H1 (cell line): ENCODE measurements at regions not wholly inside any gene's neighbourhood (a gene's known extent, or its start where the extent isn't known, plus 50 kb on each side); places are given as distances from the start of the nearest gene placed in this dataset.

ENCODE experiments used
- CTCF ChIA-PET: fragments of 300-600 bp; sonication (Branson Sonifier 250); formaldehyde crosslinking; loops from one replicate; lab custom pipeline; 2021; ENCODE audit not compliant: partially characterized antibody; lab: Charles Lee
- POLR2A ChIA-PET: fragments of 300-600 bp; sonication (Branson Sonifier 250); formaldehyde crosslinking; loops from one replicate; lab custom pipeline; 2021; ENCODE audit warnings: inconsistent platforms; ENCODE audit not compliant: partially characterized antibody; lab: Charles Lee
- DNase-seq, 2 experiments: peaks; one replicate each; pipeline versions ENCODE4 v3.0.0 to v3.0.0-alpha.2; 2010 to 2022; ENCODE audit warnings: low spot score in 2 of 2, low read depth in 1 of 2, mixed read lengths in 1 of 2
- FAIRE-seq: peaks from 2 replicates; lab custom pipeline; 2011; peaks lifted over from hg19 to GRCh38; lab: Jason Lieb, UNC
- H2AFZ ChIP-seq: 2 replicates; pipeline ENCODE4 v1.8.1; 2012; ENCODE audit warnings: low read length, inconsistent platforms
- H2AK5ac ChIP-seq: 2 replicates; pipeline ENCODE4 v1.6.1; 2013; ENCODE audit warnings: low read depth, low read length
- H2BK120ac ChIP-seq: replicated peaks from 2 replicates; pipeline ENCODE3; 2013; ENCODE audit warnings: low read depth, low read length, inconsistent platforms
- H2BK12ac ChIP-seq: 2 replicates; pipeline ENCODE4 v1.6.1; 2013; ENCODE audit warnings: low read depth, low read length
- H2BK15ac ChIP-seq: 2 replicates; pipeline ENCODE4 v1.6.1; 2013; ENCODE audit warnings: low read length
- H2BK20ac ChIP-seq: 2 replicates; pipeline ENCODE4 v1.6.1; 2013; ENCODE audit warnings: low read length
- H2BK5ac ChIP-seq: 2 replicates; pipeline ENCODE4 v1.6.1; 2013; ENCODE audit warnings: low read depth, low read length
- H3K14ac ChIP-seq: 2 replicates; pipeline ENCODE4 v1.6.1; 2013; ENCODE audit warnings: inconsistent platforms; ENCODE audit not compliant: insufficient read length
- H3K18ac ChIP-seq: 2 replicates; pipeline ENCODE4 v1.6.1; 2013; ENCODE audit warnings: low read length; ENCODE audit errors: extremely low read depth
- H3K23ac ChIP-seq: 2 replicates; pipeline ENCODE4 v1.6.1; 2013; ENCODE audit warnings: inconsistent platforms; ENCODE audit not compliant: insufficient read length
- H3K23me2 ChIP-seq: 2 replicates; pipeline ENCODE4 v1.6.1; 2013; ENCODE audit warnings: low read depth, low read length
- H3K27ac ChIP-seq: 2 replicates; pipeline ENCODE4 v1.6.1; 2011; ENCODE audit warnings: low read depth, low read length, inconsistent platforms
- H3K27me3 ChIP-seq, 4 experiments: replicated peaks in 1 of 4; 1 replicate in 1 of 4; 2 replicates in 3 of 4; pipeline versions ENCODE4 v1.6.1 to v1.8.1; 2011 to 2013; ENCODE audit warnings: low read length in 3 of 4, mild to moderate bottlenecking in 3 of 4, inconsistent platforms in 2 of 4, mixed read lengths in 2 of 4, moderate library complexity in 1 of 4; ENCODE audit not compliant: control insufficient read depth in 3 of 4, insufficient read depth in 3 of 4; ENCODE audit errors: extremely low read depth in 1 of 4
- H3K36me3 ChIP-seq, 4 experiments: 2 replicates each; pipeline versions ENCODE4 v1.6.1 to v1.8.1; 2011 to 2013; ENCODE audit warnings: mild to moderate bottlenecking in 4 of 4, low read length in 3 of 4, moderate library complexity in 2 of 4, control low read depth in 1 of 4, inconsistent platforms in 1 of 4; ENCODE audit not compliant: insufficient read depth in 4 of 4, control insufficient read depth in 2 of 4
- H3K4ac ChIP-seq: replicated peaks from 2 replicates; pipeline ENCODE3; 2013; ENCODE audit warnings: low read length, low read depth, mixed read lengths, inconsistent platforms; ENCODE audit not compliant: insufficient read length
- H3K4me1 ChIP-seq, 4 experiments: replicated peaks in 1 of 4; 1 replicate in 1 of 4; 2 replicates in 3 of 4; pipeline versions ENCODE4 v1.6.1 to v1.8.1; 2011 to 2013; ENCODE audit warnings: low read length in 3 of 4, inconsistent platforms in 2 of 4, mixed read lengths in 1 of 4; ENCODE audit not compliant: insufficient read depth in 4 of 4, control insufficient read depth in 3 of 4
- H3K4me2 ChIP-seq, 2 experiments: 2 replicates each; pipeline versions ENCODE4 v1.6.1 to v1.8.1; 2011 to 2013; ENCODE audit warnings: low read depth in 2 of 2, low read length in 2 of 2, control low read depth in 1 of 2, inconsistent platforms in 1 of 2, mild to moderate bottlenecking in 1 of 2; ENCODE audit not compliant: insufficient read depth in 1 of 2
- H3K4me3 ChIP-seq, 4 experiments: fragments of 200-600, 300-600 bp in 1 of 4; sonication (generic), shearing (Covaris generic), sonication (Bioruptor Twin) in 1 of 4; 2 replicates each; pipeline versions ENCODE4 v1.5.1 to v1.8.1; 2011 to 2016; ENCODE audit warnings: low read length in 4 of 4, low read depth in 3 of 4, control low read depth in 2 of 4, inconsistent platforms in 2 of 4, mild to moderate bottlenecking in 2 of 4, mixed read lengths in 1 of 4, moderate library complexity in 1 of 4; ENCODE audit not compliant: insufficient read depth in 2 of 4; ENCODE audit errors: extremely low read depth in 1 of 4
- H3K56ac ChIP-seq: replicated peaks from 2 replicates; pipeline ENCODE3; 2013; ENCODE audit warnings: low read depth, mild to moderate bottlenecking, mixed read lengths, low read length, inconsistent platforms; ENCODE audit not compliant: insufficient read length
- H3K79me1 ChIP-seq: 2 replicates; pipeline ENCODE4 v1.6.1; 2013; ENCODE audit warnings: low read depth, low read length, control low read depth
- H3K79me2 ChIP-seq, 2 experiments: 2 replicates each; pipeline versions ENCODE4 v1.6.1 to v1.8.1; 2012 to 2013; ENCODE audit warnings: low read length in 2 of 2, mild to moderate bottlenecking in 2 of 2, inconsistent platforms in 1 of 2; ENCODE audit not compliant: insufficient read depth in 2 of 2, control insufficient read depth in 1 of 2
- H3K9ac ChIP-seq, 4 experiments: replicated peaks in 1 of 4; 1 replicate in 1 of 4; 2 replicates in 3 of 4; pipeline versions ENCODE4 v1.6.1 to v1.8.1; 2011 to 2013; ENCODE audit warnings: low read depth in 3 of 4, low read length in 3 of 4, control low read depth in 2 of 4, mild to moderate bottlenecking in 2 of 4, moderate library complexity in 2 of 4, inconsistent platforms in 1 of 4; ENCODE audit errors: extremely low read depth in 1 of 4
- H3K9me3 ChIP-seq, 2 experiments: 2 replicates each; pipeline versions ENCODE4 v1.6.1 to v1.8.1; 2012 to 2013; ENCODE audit warnings: mild to moderate bottlenecking in 2 of 2, moderate library complexity in 2 of 2, control low read depth in 1 of 2, inconsistent platforms in 1 of 2, low read depth in 1 of 2, low read length in 1 of 2, mixed read lengths in 1 of 2; ENCODE audit not compliant: insufficient read depth in 2 of 2
- H4K20me1 ChIP-seq, 2 experiments: replicated peaks in 1 of 2; 2 replicates each; pipeline versions ENCODE3 to v1.8.1; 2011 to 2013; ENCODE audit warnings: inconsistent platforms in 2 of 2, low read length in 2 of 2, mild to moderate bottlenecking in 1 of 2; ENCODE audit not compliant: insufficient read depth in 2 of 2, control insufficient read depth in 1 of 2
- H4K5ac ChIP-seq: 2 replicates; pipeline ENCODE4 v1.6.1; 2013; ENCODE audit warnings: low read length, low read depth, mixed read lengths, inconsistent platforms; ENCODE audit not compliant: insufficient read length
- H4K8ac ChIP-seq: 2 replicates; pipeline ENCODE4 v1.8.0; 2013; ENCODE audit warnings: mild to moderate bottlenecking, moderate library complexity, low read length, inconsistent platforms; ENCODE audit not compliant: insufficient read depth; ENCODE audit errors: extremely low read depth
- H4K91ac ChIP-seq: replicated peaks from 2 replicates; pipeline ENCODE3; 2013; ENCODE audit warnings: low read length, mixed read lengths, inconsistent platforms; ENCODE audit not compliant: insufficient read length
- CEBPB ChIP-seq: IDR thresholded peaks from 2 replicates; pipeline ENCODE4 v1.6.1; 2012; ENCODE audit warnings: low read depth, low read length
- HDAC6 ChIP-seq: IDR thresholded peaks from one replicate; pipeline ENCODE4 v1.7.1; 2012; ENCODE audit warnings: low read depth, mild to moderate bottlenecking, inconsistent platforms, low read length, moderate library complexity
- JUN ChIP-seq: IDR thresholded peaks from 2 replicates; pipeline ENCODE4 v1.6.1; 2011; ENCODE audit warnings: low read depth, mild to moderate bottlenecking, improper control_type of control experiment, low read length
- NANOG ChIP-seq: IDR thresholded peaks from 2 replicates; pipeline ENCODE4 v1.6.1; 2011; ENCODE audit warnings: low read length, low read depth, mild to moderate bottlenecking, inconsistent platforms; ENCODE audit not compliant: insufficient read depth, poor library complexity, severe bottlenecking
- SIN3A ChIP-seq, 2 experiments: IDR thresholded peaks in 1 of 2; conservative IDR thresholded peaks in 1 of 2; 2 replicates each; pipeline ENCODE4 v1.6.1; 2011 to 2012; ENCODE audit warnings: low read length in 2 of 2, improper control_type of control experiment in 1 of 2, low read depth in 1 of 2, mild to moderate bottlenecking in 1 of 2
- SUZ12 ChIP-seq: fragments of 200-600 bp; sonication (generic); IDR thresholded peaks from 2 replicates; pipeline ENCODE4 v1.6.1; 2012; ENCODE audit warnings: mild to moderate bottlenecking, inconsistent platforms, low read length, moderate library complexity, mixed read lengths
- TAF7 ChIP-seq: optimal IDR thresholded peaks from 2 replicates; pipeline ENCODE3; 2011; ENCODE audit warnings: low read depth, mild to moderate bottlenecking, inconsistent platforms, low read length, moderate library complexity, borderline replicate concordance
- TCF12 ChIP-seq: IDR thresholded peaks from 2 replicates; pipeline ENCODE4 v1.6.1; 2011; ENCODE audit warnings: low read depth, mild to moderate bottlenecking, low read length
- WGBS, 2 experiments: shearing (Covaris generic) in 1 of 2; methylation state at CpG; one replicate each; pipeline versions ENCODE4 v1.1.6 to v1.1.7; 2013 to 2015; ENCODE audit warnings: low lambda C conversion rate in 2 of 2, mixed read lengths in 2 of 2, inconsistent platforms in 1 of 2, low coverage in 1 of 2, missing lambda C conversion rate in 1 of 2; ENCODE audit not compliant: insufficient replicate concordance in 2 of 2, insufficient coverage in 1 of 2, insufficient read length in 1 of 2; ENCODE audit errors: extremely low coverage in 1 of 2, missing lambda C conversion rate in 1 of 2; 5-methylcytosine and 5-hydroxymethylcytosine counted together

DNA sequence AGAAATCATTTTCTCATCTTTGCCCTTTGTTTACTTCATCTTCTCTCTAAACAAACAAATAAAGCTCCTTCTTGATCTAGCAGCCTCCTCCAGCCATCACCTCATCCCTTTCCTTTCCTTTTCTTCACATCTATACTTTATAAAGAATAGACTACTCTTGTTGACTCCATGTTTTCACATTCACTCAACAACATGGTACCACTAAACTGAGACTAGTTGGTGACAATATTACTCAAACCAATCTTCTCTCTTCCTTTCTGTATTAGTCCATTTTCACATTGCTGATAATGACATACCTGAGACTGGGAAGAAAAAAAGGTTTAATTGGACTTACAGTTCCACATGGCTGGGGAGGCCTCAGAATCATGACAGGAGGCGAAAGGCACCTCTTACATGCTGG, 324.7 kb downstream of the SOX2 start:
- no peaks in the 10 kb centered on the region; the same call in 1 of the 2 replicates for H3K23me2 ChIP-seq
- ChIA-PET CTCF (interaction anchor here (1.2 kb wide), 1 partner anchor 15 kb away, joined by 3 read pairs; no protein-coding TSS in a partner anchor), POLR2A (no interaction called here)
- H4K20me1 ChIP-seq, result no peaks in the 10 kb centered on the region
- FAIRE-seq (no peak), DNase-seq (no peak)
- H3K79me2 ChIP-seq, result no peaks in the 10 kb centered on the region
- no peak overlapping the region for H2BK12ac ChIP-seq
- no peak overlapping the region for H2BK20ac ChIP-seq
- H2BK15ac ChIP-seq, result no peak overlapping the region
- H4K8ac ChIP-seq, result no peak overlapping the region
- H3K56ac ChIP-seq, result no peak overlapping the region
- TF ChIP-seq NANOG (no peak), TCF12 (no peak), CEBPB (no peak), SUZ12 (no peak), TAF7 (no peak), JUN (no peak), SIN3A (conservative IDR thresholded peaks at IDR 0.05 in 1 of 2, IDR thresholded peaks at IDR 0.05 in 1 of 2; ENCODE audit: low read depth in 1 of 2, low read length in 2 of 2) (no peak), HDAC6 (no peak)
- no peak overlapping the region for H4K91ac ChIP-seq
- H3K4ac ChIP-seq, result no peak overlapping the region
- no peak overlapping the region for H3K23ac ChIP-seq
- H4K5ac ChIP-seq, result no peak overlapping the region
- H3K4me1 ChIP-seq, result no peaks in the 10 kb centered on the region
- no peak overlapping the region for H2AFZ ChIP-seq
- no peaks in the 10 kb centered on the region for H3K9me3 ChIP-seq
- H3K4me3 ChIP-seq, result no peak overlapping the region
- no peak overlapping the region for H3K14ac ChIP-seq
- H3K18ac ChIP-seq, result no peak overlapping the region
- H3K4me2 ChIP-seq, result no peak overlapping the region
- H3K79me1 ChIP-seq, result no peaks in the 10 kb centered on the region
- WGBS, 2 experiments, result 91% methylated on average over 1 of the region's 1 CpG; no CpG with 5 or more reads in 1 of the 2 experiments
- no peak overlapping the region for H3K9ac ChIP-seq
- no peak overlapping the region for H2BK5ac ChIP-seq
- H3K27me3 ChIP-seq, result no peaks in the 10 kb centered on the region
- H3K36me3 ChIP-seq, result no peaks in the 10 kb centered on the region
- no peak overlapping the region for H2BK120ac ChIP-seq
- H2AK5ac ChIP-seq, result no peak overlapping the region
- no peak overlapping the region for H3K27ac ChIP-seq
